ENCODE measurements at regions not wholly inside any gene's neighbourhood (a gene's known extent, or its start where the extent isn't known, plus 50 kb on each side); places are given as distances from the start of the nearest gene placed in this dataset.

GRCh38 chr4:129403848-129404247 is 307.9 kb downstream of the C4orf33 start:
- H4K12ac ChIP-seq (ENCODE audit: low read depth, low read length), result no peak overlapping the region
- no peaks in the 10 kb centered on the region for H3K9me3 ChIP-seq (ENCODE audit: insufficient read depth, low read depth, low read length)
- no peaks in the 10 kb centered on the region for H3K79me1 ChIP-seq (ENCODE audit: low read length)
- no peak overlapping the region for H3K18ac ChIP-seq (ENCODE audit: low read length)
- DNase-seq, result no peak
- no peaks in the 10 kb centered on the region for H3K27me3 ChIP-seq (ENCODE audit: insufficient read depth, low read length)
- no peak overlapping the region for H2BK120ac ChIP-seq (ENCODE audit: insufficient read depth, low read length, poor library complexity)
- H2AK5ac ChIP-seq (ENCODE audit: low read length), result no peak overlapping the region
- no peaks in the 10 kb centered on the region for H3K36me3 ChIP-seq (ENCODE audit: control insufficient read depth in 1 of 2, insufficient read depth in 2 of 2, low read length in 2 of 2)
- H3K23ac ChIP-seq (ENCODE audit: low read length), result no peak overlapping the region
- no peak overlapping the region for H3K14ac ChIP-seq (ENCODE audit: low read length)
- H2BK5ac ChIP-seq (ENCODE audit: low read depth, low read length, poor library complexity), result no peak overlapping the region
- H2BK12ac ChIP-seq (ENCODE audit: low read length), result no peak overlapping the region
- H4K8ac ChIP-seq (ENCODE audit: low read depth, low read length), result no peak overlapping the region
- no peaks in the 10 kb centered on the region for H3K79me2 ChIP-seq (ENCODE audit: control insufficient read depth, insufficient read depth, low read length, poor library complexity)
- H3K4me3 ChIP-seq (ENCODE audit: low read depth, low read length), result no peak overlapping the region
- H2AFZ ChIP-seq (ENCODE audit: insufficient read depth, low read length, poor library complexity), result no peak overlapping the region
- H3K4me1 ChIP-seq (ENCODE audit: control insufficient read depth in 1 of 2, insufficient read depth in 2 of 2, low read length in 2 of 2), result no peaks in the 10 kb centered on the region
- H3K4me2 ChIP-seq (ENCODE audit: low read length), result no peak overlapping the region
- H3K4ac ChIP-seq (ENCODE audit: low read depth, low read length), result no peak overlapping the region
- no peak overlapping the region for H3K27ac ChIP-seq (ENCODE audit: low read depth, low read length)
- no CpG with 5 or more reads among the region's 1 CpG for WGBS (ENCODE audit: extremely low coverage, insufficient coverage, insufficient read length)
- no peak overlapping the region for H4K91ac ChIP-seq (ENCODE audit: low read depth, low read length)
- H3K9ac ChIP-seq (ENCODE audit: low read length), result no peak overlapping the region

GRCh38 chr4:129410115-129410514 is 314.2 kb downstream of the C4orf33 start:
- no peak overlapping the region for H2BK12ac ChIP-seq (ENCODE audit: low read length)
- WGBS (ENCODE audit: extremely low coverage, insufficient coverage, insufficient read length), result no CpG with 5 or more reads among the region's 3 CpGs
- no peak overlapping the region for H2BK120ac ChIP-seq (ENCODE audit: insufficient read depth, low read length, poor library complexity)
- H3K27ac ChIP-seq (ENCODE audit: low read depth, low read length), result no peak overlapping the region
- no peak for DNase-seq
- no peak overlapping the region for H2AK5ac ChIP-seq (ENCODE audit: low read length)
- H3K27me3 ChIP-seq (ENCODE audit: insufficient read depth, low read length), result no peaks in the 10 kb centered on the region
- no peak overlapping the region for H3K14ac ChIP-seq (ENCODE audit: low read length)
- H3K23ac ChIP-seq (ENCODE audit: low read length), result no peak overlapping the region
- H4K91ac ChIP-seq (ENCODE audit: low read depth, low read length), result no peak overlapping the region
- H3K79me2 ChIP-seq (ENCODE audit: control insufficient read depth, insufficient read depth, low read length, poor library complexity), result no peaks in the 10 kb centered on the region
- H4K8ac ChIP-seq (ENCODE audit: low read depth, low read length), result no peak overlapping the region
- H3K4me1 ChIP-seq (ENCODE audit: control insufficient read depth in 1 of 2, insufficient read depth in 2 of 2, low read length in 2 of 2), result no peaks in the 10 kb centered on the region
- H3K79me1 ChIP-seq (ENCODE audit: low read length), result no peaks in the 10 kb centered on the region
- no peak overlapping the region for H2BK5ac ChIP-seq (ENCODE audit: low read depth, low read length, poor library complexity)
- H3K36me3 ChIP-seq (ENCODE audit: control insufficient read depth in 1 of 2, insufficient read depth in 2 of 2, low read length in 2 of 2), result no peaks in the 10 kb centered on the region
- no peak overlapping the region for H3K9ac ChIP-seq (ENCODE audit: low read length)
- no peak overlapping the region for H3K4me2 ChIP-seq (ENCODE audit: low read length)
- no peak overlapping the region for H3K4me3 ChIP-seq (ENCODE audit: low read depth, low read length)
- no peak overlapping the region for H3K4ac ChIP-seq (ENCODE audit: low read depth, low read length)
- H3K18ac ChIP-seq (ENCODE audit: low read length), result no peak overlapping the region
- H3K9me3 ChIP-seq (ENCODE audit: insufficient read depth, low read depth, low read length), result no peaks in the 10 kb centered on the region
- H2AFZ ChIP-seq (ENCODE audit: insufficient read depth, low read length, poor library complexity), result no peak overlapping the region
- no peak overlapping the region for H4K12ac ChIP-seq (ENCODE audit: low read depth, low read length)

- Histone ChIP-seq H3K79me1 (ENCODE audit: low read length) (no peaks in the 10 kb centered on the region), H3K4me3 (ENCODE audit: low read depth, low read length) (no peak overlapping the region), H3K18ac (ENCODE audit: low read length) (no peak overlapping the region), H2AFZ (ENCODE audit: insufficient read depth, low read length, poor library complexity) (no peak overlapping the region), H3K36me3 (ENCODE audit: control insufficient read depth in 1 of 2, insufficient read depth in 2 of 2, low read length in 2 of 2) (no peaks in the 10 kb centered on the region), H2BK120ac (ENCODE audit: insufficient read depth, low read length, poor library complexity) (no peak overlapping the region), H2AK5ac (ENCODE audit: low read length) (no peak overlapping the region), H4K91ac (ENCODE audit: low read depth, low read length) (no peak overlapping the region), H4K12ac (ENCODE audit: low read depth, low read length) (no peak overlapping the region), H3K4me2 (ENCODE audit: low read length) (no peak overlapping the region), H3K79me2 (ENCODE audit: control insufficient read depth, insufficient read depth, low read length, poor library complexity) (no peaks in the 10 kb centered on the region), H3K27me3 (ENCODE audit: insufficient read depth, low read length) (no peaks in the 10 kb centered on the region), H3K9me3 (ENCODE audit: insufficient read depth, low read depth, low read length) (no peaks in the 10 kb centered on the region), H2BK5ac (ENCODE audit: low read depth, low read length, poor library complexity) (no peak overlapping the region), H3K14ac (ENCODE audit: low read length) (no peak overlapping the region), H3K27ac (ENCODE audit: low read depth, low read length) (no peak overlapping the region), H2BK12ac (ENCODE audit: low read length) (no peak overlapping the region), H3K4ac (ENCODE audit: low read depth, low read length) (no peak overlapping the region), H3K4me1 (ENCODE audit: control insufficient read depth in 1 of 2, insufficient read depth in 2 of 2, low read length in 2 of 2) (no peaks in the 10 kb centered on the region), H3K9ac (ENCODE audit: low read length) (no peak overlapping the region), H4K8ac (ENCODE audit: low read depth, low read length) (no peak overlapping the region), H3K23ac (ENCODE audit: low read length) (no peak overlapping the region)
- DNase-seq, result no peak
- WGBS (ENCODE audit: extremely low coverage, insufficient coverage, insufficient read length), result no CpG with 5 or more reads among the region's 1 CpG
These were observed 319.1 kb downstream of the C4orf33 start for GRCh38 chr4:129415004-129415403.

- H3K4me2 ChIP-seq (ENCODE audit: low read length), result no peak overlapping the region
- no peak overlapping the region for H2BK12ac ChIP-seq (ENCODE audit: low read length)
- H3K9me3 ChIP-seq (ENCODE audit: insufficient read depth, low read depth, low read length), result no peaks in the 10 kb centered on the region
- no peak overlapping the region for H3K14ac ChIP-seq (ENCODE audit: low read length)
- no peak overlapping the region for H3K4ac ChIP-seq (ENCODE audit: low read depth, low read length)
- no peak overlapping the region for H4K91ac ChIP-seq (ENCODE audit: low read depth, low read length)
- no peak overlapping the region for H3K9ac ChIP-seq (ENCODE audit: low read length)
- H3K36me3 ChIP-seq (ENCODE audit: control insufficient read depth in 1 of 2, insufficient read depth in 2 of 2, low read length in 2 of 2), result no peaks in the 10 kb centered on the region
- no peaks in the 10 kb centered on the region for H3K4me1 ChIP-seq (ENCODE audit: control insufficient read depth in 1 of 2, insufficient read depth in 2 of 2, low read length in 2 of 2)
- H2AFZ ChIP-seq (ENCODE audit: insufficient read depth, low read length, poor library complexity), result no peak overlapping the region
- H4K12ac ChIP-seq (ENCODE audit: low read depth, low read length), result no peak overlapping the region
- DNase-seq, result no peak
- no peak overlapping the region for H3K23ac ChIP-seq (ENCODE audit: low read length)
- H2BK5ac ChIP-seq (ENCODE audit: low read depth, low read length, poor library complexity), result no peak overlapping the region
- no peaks in the 10 kb centered on the region for H3K79me2 ChIP-seq (ENCODE audit: control insufficient read depth, insufficient read depth, low read length, poor library complexity)
- H3K18ac ChIP-seq (ENCODE audit: low read length), result no peak overlapping the region
- H3K4me3 ChIP-seq (ENCODE audit: low read depth, low read length), result no peak overlapping the region
- WGBS (ENCODE audit: extremely low coverage, insufficient coverage, insufficient read length), result no CpG with 5 or more reads among the region's 1 CpG
- H2AK5ac ChIP-seq (ENCODE audit: low read length), result no peak overlapping the region
- H4K8ac ChIP-seq (ENCODE audit: low read depth, low read length), result no peak overlapping the region
- no peak overlapping the region for H3K27ac ChIP-seq (ENCODE audit: low read depth, low read length)
- no peaks in the 10 kb centered on the region for H3K27me3 ChIP-seq (ENCODE audit: insufficient read depth, low read length)
- H2BK120ac ChIP-seq (ENCODE audit: insufficient read depth, low read length, poor library complexity), result no peak overlapping the region
- H3K79me1 ChIP-seq (ENCODE audit: low read length), result no peaks in the 10 kb centered on the region
These were observed 324.7 kb downstream of the C4orf33 start for GRCh38 chr4:129420637-129421036.
